BLaER1 treated with 17β-estradiol and CSF1 and Interleukin-3, amounts not matched to agents 10 nM and 100 nM (cell line): ENCODE measurements at regions not wholly inside any gene's neighbourhood (a gene's known extent, or its start where the extent isn't known, plus 50 kb on each side); places are given as distances from the start of the nearest gene placed in this dataset.
"Not testable (repeated sequence)": the region's sequence is repeated elsewhere in the genome, so short reads cannot be mapped to it uniquely, and the experiment has no call there.

ENCODE experiments used
- H3K27ac ChIP-seq, 11 experiments: shearing (Covaris generic); formaldehyde crosslinking; 2 replicates each; pipeline ENCODE4 v1.8.1; 2022
- H3K27me3 ChIP-seq, 11 experiments: shearing (Covaris generic); formaldehyde crosslinking; 2 replicates each; pipeline ENCODE4 v1.8.1; 2022
- H3K36me3 ChIP-seq, 11 experiments: shearing (Covaris generic); formaldehyde crosslinking; 2 replicates each; pipeline ENCODE4 v1.8.1; 2022
- H3K4me1 ChIP-seq, 10 experiments: shearing (Covaris generic); formaldehyde crosslinking; 2 replicates each; pipeline ENCODE4 v1.8.1; 2022
- H3K4me2 ChIP-seq, 11 experiments: shearing (Covaris generic); formaldehyde crosslinking; 2 replicates each; pipeline ENCODE4 v1.8.1; 2022
- H3K4me3 ChIP-seq, 10 experiments: shearing (Covaris generic); formaldehyde crosslinking; 2 replicates each; pipeline ENCODE4 v1.8.1; 2022
- H3K9ac ChIP-seq, 11 experiments: shearing (Covaris generic); formaldehyde crosslinking; 2 replicates each; pipeline ENCODE4 v1.8.1; 2022
- H3K9me3 ChIP-seq, 11 experiments: shearing (Covaris generic); formaldehyde crosslinking; replicated peaks in 1 of 11; 2 replicates each; pipeline ENCODE4 v1.8.1; 2022
- H4K20me1 ChIP-seq, 11 experiments: shearing (Covaris generic); formaldehyde crosslinking; 2 replicates each; pipeline ENCODE4 v1.8.1; 2022
- Cebpa-rat ChIP-seq, 11 experiments: shearing (Covaris generic); IDR thresholded peaks; 2 replicates each; pipeline ENCODE4 v1.8.1; 2022

GRCh38 chr12:114041136-114041535 lies 75.0 kb upstream of the RBM19 start:
- TF ChIP-seq Cebpa-rat (IDR thresholded peaks at IDR 0.05) = no peak
- Histone ChIP-seq H4K20me1 (no peaks in the 10 kb centered on the region), H3K27ac (no peak overlapping the region), H3K4me1 (no peaks in the 10 kb centered on the region), H3K4me3 (no peak overlapping the region), H3K9ac (no peak overlapping the region), H3K27me3 (no peaks in the 10 kb centered on the region), H3K4me2 (no peak overlapping the region), H3K36me3 (no peaks in the 10 kb centered on the region), H3K9me3 (no peaks in the 10 kb centered on the region)

GRCh38 chr12:114038962-114039361 lies 72.8 kb upstream of the RBM19 start:
- no peak overlapping the region for H3K4me2 ChIP-seq

GRCh38 chr12:114032801-114033200 lies 66.7 kb upstream of the RBM19 start:
- H3K9me3 ChIP-seq = no peaks in the 10 kb centered on the region
- no peak overlapping the region for H3K4me2 ChIP-seq
- no peaks in the 10 kb centered on the region for H3K36me3 ChIP-seq
- H4K20me1 ChIP-seq = no peaks in the 10 kb centered on the region
- H3K27me3 ChIP-seq = no peaks in the 10 kb centered on the region
- H3K9ac ChIP-seq = no peak overlapping the region
- TF ChIP-seq Cebpa-rat (IDR thresholded peaks at IDR 0.05) = no peak
- no peak overlapping the region for H3K4me3 ChIP-seq
- H3K4me1 ChIP-seq = no peaks in the 10 kb centered on the region
- no peak overlapping the region for H3K27ac ChIP-seq

More at GRCh38 chr12:114038962-114039361, 72.8 kb upstream of the RBM19 start:
- no peak for TF ChIP-seq Cebpa-rat (IDR thresholded peaks at IDR 0.05)
- Histone ChIP-seq H3K9ac (no peak overlapping the region), H4K20me1 (no peaks in the 10 kb centered on the region), H3K4me3 (no peak overlapping the region), H3K36me3 (no peaks in the 10 kb centered on the region), H3K27ac (no peak overlapping the region), H3K9me3 (no peaks in the 10 kb centered on the region), H3K27me3 (no peaks in the 10 kb centered on the region), H3K4me1 (no peaks in the 10 kb centered on the region)

GRCh38 chr12:114030451-114030850 lies 64.3 kb upstream of the RBM19 start:
- no peak overlapping the region for H3K9ac ChIP-seq
- H3K27ac ChIP-seq = no peak overlapping the region
- no peaks in the 10 kb centered on the region for H3K27me3 ChIP-seq
- no peak overlapping the region for H3K4me3 ChIP-seq
- no peaks in the 10 kb centered on the region for H3K4me1 ChIP-seq
- H3K36me3 ChIP-seq = no peaks in the 10 kb centered on the region
- no peak for TF ChIP-seq Cebpa-rat (IDR thresholded peaks at IDR 0.05)
- peaks cover 0 to 8% (median 4%) of the 10 kb centered on the region in 11 experiments; a peak in 5 of 22 replicates for H3K9me3 ChIP-seq
- no peaks in the 10 kb centered on the region for H4K20me1 ChIP-seq
- no peak overlapping the region for H3K4me2 ChIP-seq

GRCh38 chr12:114026805-114027204 lies 60.7 kb upstream of the RBM19 start:
- no peaks in the 10 kb centered on the region for H3K4me1 ChIP-seq
- no peaks in the 10 kb centered on the region for H3K27me3 ChIP-seq
- no peak for TF ChIP-seq Cebpa-rat (IDR thresholded peaks at IDR 0.05)
- H3K4me2 ChIP-seq = no peak overlapping the region
- no peak overlapping the region for H3K9ac ChIP-seq
- H3K4me3 ChIP-seq = no peak overlapping the region
- no peaks in the 10 kb centered on the region for H3K36me3 ChIP-seq
- H3K27ac ChIP-seq = no peak overlapping the region
- no peaks in the 10 kb centered on the region for H4K20me1 ChIP-seq
- peaks cover 0 to 8% (median 4%) of the 10 kb centered on the region in 11 experiments; a peak in 5 of 22 replicates for H3K9me3 ChIP-seq

GRCh38 chr12:114025935-114026334 lies 59.8 kb upstream of the RBM19 start:
- H3K9ac ChIP-seq = no peak overlapping the region
- peaks cover 0 to 8% (median 4%) of the 10 kb centered on the region in 11 experiments; a peak in 5 of 22 replicates for H3K9me3 ChIP-seq
- H3K4me1 ChIP-seq = no peaks in the 10 kb centered on the region
- no peak overlapping the region for H3K4me2 ChIP-seq
- H3K27ac ChIP-seq = no peak overlapping the region
- no peak for TF ChIP-seq Cebpa-rat (IDR thresholded peaks at IDR 0.05)
- H4K20me1 ChIP-seq = no peaks in the 10 kb centered on the region
- H3K36me3 ChIP-seq = no peaks in the 10 kb centered on the region
- no peaks in the 10 kb centered on the region for H3K27me3 ChIP-seq
- H3K4me3 ChIP-seq = no peak overlapping the region

GRCh38 chr12:114022081-114022480 lies 56.0 kb upstream of the RBM19 start:
- not testable (repeated sequence) for H3K9ac ChIP-seq, H3K9me3 ChIP-seq, H3K4me3 ChIP-seq, H3K4me2 ChIP-seq, H3K27me3 ChIP-seq, H3K36me3 ChIP-seq, H4K20me1 ChIP-seq, H3K4me1 ChIP-seq, H3K27ac ChIP-seq

GRCh38 chr12:114018669-114019068 lies 52.5 kb upstream of the RBM19 start:
- Histone ChIP-seq H3K4me2 (no peak overlapping the region), H3K4me1 (peaks cover 0 to 4% (median 0%) of the 10 kb centered on the region in 10 experiments; a peak in 2 of 20 replicates), H3K4me3 (no peak overlapping the region), H3K9ac (no peak overlapping the region), H3K9me3 (no peaks in the 10 kb centered on the region), H3K27ac (no peak overlapping the region), H3K27me3 (no peaks in the 10 kb centered on the region), H3K36me3 (no peaks in the 10 kb centered on the region), H4K20me1 (no peaks in the 10 kb centered on the region)
- TF ChIP-seq Cebpa-rat (IDR thresholded peaks at IDR 0.05) = no peak
